GM23338 (cell line): ENCODE measurements at regions not wholly inside any gene's neighbourhood (a gene's known extent, or its start where the extent isn't known, plus 50 kb on each side); places are given as distances from the start of the nearest gene placed in this dataset.

Experiments
- ATAC-seq: fragments of 200-7000 bp; cut with Tn5 transposase; 3 replicates; pipeline ENCODE4 v1.9.1; 2020
- DNase-seq: peaks from one replicate; pipeline ENCODE4 v3.0.0-alpha.2; 2015; ENCODE audit warnings: low spot score
- H2AFZ ChIP-seq: fragments of 200-600 bp; sonication (generic); 2 replicates; pipeline ENCODE4 v1.8.0; 2016; ENCODE audit warnings: antibody characterized with exemption, mild to moderate bottlenecking, moderate library complexity
- H3F3A ChIP-seq: fragments of 200-600 bp; sonication (generic); replicated peaks from 2 replicates; pipeline ENCODE4 v1.8.0; 2017; ENCODE audit warnings: antibody characterized with exemption, mixed run types, low read depth
- H3K27ac ChIP-seq: fragments of 200-600 bp; sonication (generic); 2 replicates; pipeline ENCODE4 v1.6.1; 2016; ENCODE audit warnings: low read depth
- H3K27me3 ChIP-seq: fragments of 200-600 bp; sonication (generic); 2 replicates; pipeline ENCODE4 v1.8.0; 2016; ENCODE audit warnings: mild to moderate bottlenecking, mixed run types, moderate library complexity; ENCODE audit not compliant: insufficient read depth
- H3K36me3 ChIP-seq: fragments of 200-600 bp; sonication (generic); 2 replicates; pipeline ENCODE4 v1.8.0; 2016; ENCODE audit warnings: mild to moderate bottlenecking; ENCODE audit not compliant: insufficient read depth
- H3K4me1 ChIP-seq: fragments of 200-600 bp; sonication (generic); 2 replicates; pipeline ENCODE4 v1.8.0; 2016; ENCODE audit warnings: mild to moderate bottlenecking, moderate library complexity; ENCODE audit not compliant: insufficient read depth
- H3K4me2 ChIP-seq: fragments of 200-600 bp; sonication (generic); 2 replicates; pipeline ENCODE4 v1.7.1; 2017; ENCODE audit warnings: mixed run types
- H3K4me3 ChIP-seq: fragments of 200-600 bp; sonication (generic); 2 replicates; pipeline ENCODE4 v1.6.1; 2016; ENCODE audit warnings: mixed run types
- H3K79me2 ChIP-seq: fragments of 200-600 bp; sonication (generic); replicated peaks from 2 replicates; pipeline ENCODE4 v1.8.0; 2017; ENCODE audit warnings: mild to moderate bottlenecking; ENCODE audit not compliant: insufficient read depth
- H3K9me2 ChIP-seq: fragments of 200-600 bp; sonication (generic); 2 replicates; pipeline ENCODE4 v1.8.0; 2017; ENCODE audit not compliant: insufficient read depth
- H4K20me1 ChIP-seq: fragments of 200-600 bp; sonication (generic); replicated peaks from 2 replicates; pipeline ENCODE4 v1.8.0; 2017; ENCODE audit warnings: mild to moderate bottlenecking; ENCODE audit not compliant: insufficient read depth
- H3K27ac Mint-ChIP-seq: 2 replicates; pipeline ENCODE4 v1.8.0; 2020; ENCODE audit warnings: inconsistent platforms, mild to moderate bottlenecking, moderate library complexity, mixed read lengths
- H3K27me3 Mint-ChIP-seq: 3 replicates; pipeline ENCODE4 v1.8.0; 2022; ENCODE audit warnings: low read depth, mild to moderate bottlenecking, moderate library complexity, mixed read lengths, inconsistent platforms; ENCODE audit not compliant: insufficient read depth, poor library complexity
- H3K36me3 Mint-ChIP-seq: 3 replicates; pipeline ENCODE4 v1.8.0; 2021; ENCODE audit warnings: low read depth, mild to moderate bottlenecking, inconsistent platforms, moderate library complexity, mixed read lengths
- H3K4me1 Mint-ChIP-seq: 3 replicates; pipeline ENCODE4 v1.8.0; 2020; ENCODE audit warnings: mild to moderate bottlenecking, inconsistent platforms, mixed read lengths
- H3K4me3 Mint-ChIP-seq: 3 replicates; pipeline ENCODE4 v1.8.0; 2021; ENCODE audit warnings: moderate library complexity, mild to moderate bottlenecking, inconsistent platforms, mixed read lengths
- H3K9me3 Mint-ChIP-seq: 3 replicates; pipeline ENCODE4 v1.8.0; 2020; ENCODE audit warnings: moderate library complexity, mild to moderate bottlenecking, inconsistent platforms, mixed read lengths
- CREB1 ChIP-seq: fragments of 250-450 bp; sonication (Bioruptor Pico); IDR thresholded peaks from 2 replicates; pipeline ENCODE4 v1.5.0; 2020; ENCODE audit warnings: low read depth, mild to moderate bottlenecking, moderate library complexity
- CTCF ChIP-seq, 2 experiments: fragments of 200-600 bp in 1 of 2; sonication (generic) in 1 of 2; conservative IDR thresholded peaks; 2 replicates each; pipeline versions ENCODE4 v1.5.1 to v1.6.1; 2016 to 2017; ENCODE audit warnings: antibody characterized with exemption in 2 of 2, low read depth in 2 of 2, mild to moderate bottlenecking in 2 of 2, moderate library complexity in 1 of 2
- ETS1 ChIP-seq: IDR thresholded peaks from 2 replicates; pipeline ENCODE4 v1.6.1; 2016; ENCODE audit warnings: antibody characterized with exemption
- EZH2 ChIP-seq: fragments of 200-600 bp; sonication (generic); IDR thresholded peaks from one replicate; pipeline ENCODE4 v1.8.0; 2017; ENCODE audit warnings: antibody characterized with exemption, mild to moderate bottlenecking, low read depth; ENCODE audit not compliant: unreplicated experiment
- EZH2phosphoT487 ChIP-seq: fragments of 200-600 bp; sonication (generic); IDR thresholded peaks from one replicate; pipeline ENCODE4 v1.8.1; 2018; ENCODE audit warnings: antibody characterized with exemption; ENCODE audit not compliant: unreplicated experiment
- JUNB ChIP-seq: IDR thresholded peaks from one replicate; pipeline ENCODE4 v1.6.1; 2016; ENCODE audit warnings: antibody characterized with exemption; ENCODE audit not compliant: unreplicated experiment
- NANOG ChIP-seq: IDR thresholded peaks from 2 replicates; pipeline ENCODE4 v1.6.1; 2016; ENCODE audit warnings: antibody characterized with exemption, borderline replicate concordance
- POLR2AphosphoS5 ChIP-seq: IDR thresholded peaks from 2 replicates; pipeline ENCODE4 v1.6.1; 2016; ENCODE audit warnings: antibody characterized with exemption, low read depth
- REST ChIP-seq: IDR thresholded peaks from one replicate; pipeline ENCODE4 v1.6.1; 2018; ENCODE audit warnings: antibody characterized with exemption; ENCODE audit not compliant: unreplicated experiment
- STAT1 ChIP-seq: IDR thresholded peaks from one replicate; pipeline ENCODE4 v1.6.1; 2016; ENCODE audit warnings: antibody characterized with exemption; ENCODE audit not compliant: unreplicated experiment
- ZNF114 ChIP-seq: fragments of 250-450 bp; sonication (Bioruptor Pico); IDR thresholded peaks from 2 replicates; pipeline ENCODE4 v1.5.0; 2020; ENCODE audit warnings: mild to moderate bottlenecking, moderate library complexity
- TF ChIP-seq, protein P1 (sequence below): fragments of 250-450 bp; sonication (Bioruptor Pico); IDR thresholded peaks from 2 replicates; pipeline ENCODE4 v1.5.0; 2020; ENCODE audit warnings: mild to moderate bottlenecking, moderate library complexity

- TF ChIP-seq EZH2phosphoT487 (no peak), JUNB (no peak), ZNF114 (no peak), POLR2AphosphoS5 (no peak), CREB1 (CRISPR knock-in tag) (no peak)
- TF ChIP-seq, protein P1, sequence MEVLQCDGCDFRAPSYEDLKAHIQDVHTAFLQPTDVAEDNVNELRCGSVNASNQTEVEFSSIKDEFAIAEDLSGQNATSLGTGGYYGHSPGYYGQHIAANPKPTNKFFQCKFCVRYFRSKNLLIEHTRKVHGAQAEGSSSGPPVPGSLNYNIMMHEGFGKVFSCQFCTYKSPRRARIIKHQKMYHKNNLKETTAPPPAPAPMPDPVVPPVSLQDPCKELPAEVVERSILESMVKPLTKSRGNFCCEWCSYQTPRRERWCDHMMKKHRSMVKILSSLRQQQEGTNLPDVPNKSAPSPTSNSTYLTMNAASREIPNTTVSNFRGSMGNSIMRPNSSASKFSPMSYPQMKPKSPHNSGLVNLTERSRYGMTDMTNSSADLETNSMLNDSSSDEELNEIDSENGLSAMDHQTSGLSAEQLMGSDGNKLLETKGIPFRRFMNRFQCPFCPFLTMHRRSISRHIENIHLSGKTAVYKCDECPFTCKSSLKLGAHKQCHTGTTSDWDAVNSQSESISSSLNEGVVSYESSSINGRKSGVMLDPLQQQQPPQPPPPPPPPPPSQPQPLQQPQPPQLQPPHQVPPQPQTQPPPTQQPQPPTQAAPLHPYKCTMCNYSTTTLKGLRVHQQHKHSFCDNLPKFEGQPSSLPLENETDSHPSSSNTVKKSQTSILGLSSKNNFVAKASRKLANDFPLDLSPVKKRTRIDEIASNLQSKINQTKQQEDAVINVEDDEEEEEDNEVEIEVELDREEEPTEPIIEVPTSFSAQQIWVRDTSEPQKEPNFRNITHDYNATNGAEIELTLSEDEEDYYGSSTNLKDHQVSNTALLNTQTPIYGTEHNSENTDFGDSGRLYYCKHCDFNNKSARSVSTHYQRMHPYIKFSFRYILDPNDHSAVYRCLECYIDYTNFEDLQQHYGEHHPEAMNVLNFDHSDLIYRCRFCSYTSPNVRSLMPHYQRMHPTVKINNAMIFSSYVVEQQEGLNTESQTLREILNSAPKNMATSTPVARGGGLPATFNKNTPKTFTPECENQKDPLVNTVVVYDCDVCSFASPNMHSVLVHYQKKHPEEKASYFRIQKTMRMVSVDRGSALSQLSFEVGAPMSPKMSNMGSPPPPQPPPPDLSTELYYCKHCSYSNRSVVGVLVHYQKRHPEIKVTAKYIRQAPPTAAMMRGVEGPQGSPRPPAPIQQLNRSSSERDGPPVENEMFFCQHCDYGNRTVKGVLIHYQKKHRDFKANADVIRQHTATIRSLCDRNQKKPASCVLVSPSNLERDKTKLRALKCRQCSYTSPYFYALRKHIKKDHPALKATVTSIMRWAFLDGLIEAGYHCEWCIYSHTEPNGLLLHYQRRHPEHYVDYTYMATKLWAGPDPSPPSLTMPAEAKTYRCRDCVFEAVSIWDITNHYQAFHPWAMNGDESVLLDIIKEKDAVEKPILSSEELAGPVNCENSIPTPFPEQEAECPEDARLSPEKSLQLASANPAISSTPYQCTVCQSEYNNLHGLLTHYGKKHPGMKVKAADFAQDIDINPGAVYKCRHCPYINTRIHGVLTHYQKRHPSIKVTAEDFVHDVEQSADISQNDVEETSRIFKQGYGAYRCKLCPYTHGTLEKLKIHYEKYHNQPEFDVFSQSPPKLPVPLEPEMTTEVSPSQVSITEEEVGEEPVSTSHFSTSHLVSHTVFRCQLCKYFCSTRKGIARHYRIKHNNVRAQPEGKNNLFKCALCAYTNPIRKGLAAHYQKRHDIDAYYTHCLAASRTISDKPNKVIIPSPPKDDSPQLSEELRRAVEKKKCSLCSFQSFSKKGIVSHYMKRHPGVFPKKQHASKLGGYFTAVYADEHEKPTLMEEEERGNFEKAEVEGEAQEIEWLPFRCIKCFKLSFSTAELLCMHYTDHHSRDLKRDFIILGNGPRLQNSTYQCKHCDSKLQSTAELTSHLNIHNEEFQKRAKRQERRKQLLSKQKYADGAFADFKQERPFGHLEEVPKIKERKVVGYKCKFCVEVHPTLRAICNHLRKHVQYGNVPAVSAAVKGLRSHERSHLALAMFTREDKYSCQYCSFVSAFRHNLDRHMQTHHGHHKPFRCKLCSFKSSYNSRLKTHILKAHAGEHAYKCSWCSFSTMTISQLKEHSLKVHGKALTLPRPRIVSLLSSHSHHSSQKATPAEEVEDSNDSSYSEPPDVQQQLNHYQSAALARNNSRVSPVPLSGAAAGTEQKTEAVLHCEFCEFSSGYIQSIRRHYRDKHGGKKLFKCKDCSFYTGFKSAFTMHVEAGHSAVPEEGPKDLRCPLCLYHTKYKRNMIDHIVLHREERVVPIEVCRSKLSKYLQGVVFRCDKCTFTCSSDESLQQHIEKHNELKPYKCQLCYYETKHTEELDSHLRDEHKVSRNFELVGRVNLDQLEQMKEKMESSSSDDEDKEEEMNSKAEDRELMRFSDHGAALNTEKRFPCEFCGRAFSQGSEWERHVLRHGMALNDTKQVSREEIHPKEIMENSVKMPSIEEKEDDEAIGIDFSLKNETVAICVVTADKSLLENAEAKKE (CRISPR knock-in tag): no peak
These were observed 200.0 kb downstream of the FAM170A start (continued) for GRCh38 chr5:119829341-119829740.

DNA sequence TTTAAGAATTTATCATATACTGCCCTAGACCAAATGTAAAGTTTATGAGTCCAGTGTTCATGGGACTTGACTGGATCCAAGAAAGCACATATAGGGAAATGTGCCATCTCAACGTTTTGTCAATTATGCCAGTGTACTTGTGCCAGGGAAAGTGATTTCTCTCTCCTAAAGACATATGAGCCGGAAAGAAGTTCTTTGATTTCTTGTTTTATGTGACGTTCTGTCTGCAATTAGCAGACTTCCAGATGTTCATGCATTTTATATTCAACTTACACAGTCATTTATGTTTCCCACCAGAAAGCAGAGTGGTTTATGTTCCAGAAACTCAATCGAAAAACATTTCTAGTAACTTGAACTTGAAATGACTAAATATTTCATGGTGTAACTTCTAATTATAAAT, 203.8 kb downstream of the FAM170A start:
- H2AFZ ChIP-seq: no peak overlapping the region
- no peak overlapping the region for H3K27ac ChIP-seq

More for the DNA sequence above, 203.8 kb downstream of the FAM170A start:
- Histone ChIP-seq H3K4me1 (no peaks in the 10 kb centered on the region), H3K4me2 (no peak overlapping the region), H3K36me3 (no peaks in the 10 kb centered on the region), H3K79me2 (no peaks in the 10 kb centered on the region), H3K9me2 (no peaks in the 10 kb centered on the region), H3F3A (no peaks in the 10 kb centered on the region), H3K4me3 (no peak overlapping the region), H3K27me3 (no peaks in the 10 kb centered on the region), H4K20me1 (no peaks in the 10 kb centered on the region)
- Mint-ChIP-seq H3K27me3 (no peaks in the 10 kb centered on the region), H3K27ac (no peak overlapping the region), H3K9me3 (no peaks in the 10 kb centered on the region), H3K4me1 (no peaks in the 10 kb centered on the region), H3K36me3 (no peaks in the 10 kb centered on the region), H3K4me3 (no peak overlapping the region)
- DNase-seq (no peak), ATAC-seq (no peak)
- no peak for TF ChIP-seq ETS1
- TF ChIP-seq CREB1 (CRISPR knock-in tag): no peak
- TF ChIP-seq EZH2phosphoT487: no peak
- no peak for TF ChIP-seq REST
- no peak for TF ChIP-seq EZH2
- TF ChIP-seq CTCF (conservative IDR thresholded peaks at IDR 0.05; ENCODE audit: low read depth in 2 of 2): no peak
- no peak for TF ChIP-seq NANOG
- no peak for TF ChIP-seq STAT1
- no peak for TF ChIP-seq POLR2AphosphoS5
